PC-3 (cell line): ENCODE measurements at regions not wholly inside any gene's neighbourhood (a gene's known extent, or its start where the extent isn't known, plus 50 kb on each side); places are given as distances from the start of the nearest gene placed in this dataset.

ENCODE experiments used
- ATAC-seq: fragments of 200-7000 bp; cut with Tn5 transposase; 2 replicates; pipeline ENCODE4 v1.9.1; 2020; ENCODE audit warnings: mild to moderate bottlenecking, moderate library complexity
- BruUV-seq: library from RNA; stranded (reverse); fragments of 400-500 nt; replicated peaks from 2 replicates; lab custom pipeline; 2021; lab: Mats Ljungman, UMichigan
- CTCF ChIA-PET: fragments of 300-600 bp; sonication (Branson Sonifier 250); formaldehyde crosslinking; loops from one replicate; lab custom pipeline; 2022; ENCODE audit warnings: antibody characterized with exemption; lab: Charles Lee
- POLR2A ChIA-PET: fragments of 300-600 bp; sonication (Branson Sonifier 250); formaldehyde crosslinking; loops from one replicate; lab custom pipeline; 2022; ENCODE audit warnings: antibody characterized with exemption; ENCODE audit not compliant: unreplicated experiment; lab: Charles Lee
- DNase-seq: peaks from one replicate; pipeline ENCODE4 v3.0.0-alpha.2; 2015
- H2AFZ ChIP-seq: fragments of 300-600 bp; sonication (generic); 2 replicates; pipeline ENCODE4 v1.6.0; 2016; ENCODE audit warnings: antibody characterized with exemption, low read length
- H3F3A ChIP-seq: fragments of 300-600 bp; sonication (generic); one replicate; pipeline ENCODE4 v1.6.0; 2017; ENCODE audit warnings: antibody characterized with exemption, low read length, control low read depth, mild to moderate bottlenecking; ENCODE audit not compliant: unreplicated experiment
- H3K27ac ChIP-seq: fragments of 300-600 bp; sonication (generic); 2 replicates; pipeline ENCODE4 v1.5.1; 2016; ENCODE audit warnings: mild to moderate bottlenecking, low read length
- H3K27me3 ChIP-seq: fragments of 300-600 bp; sonication (generic); 2 replicates; pipeline ENCODE4 v1.6.1; 2016; ENCODE audit warnings: low read length, mixed read lengths
- H3K36me3 ChIP-seq: fragments of 300-600 bp; sonication (generic); 2 replicates; pipeline ENCODE4 v1.6.1; 2016; ENCODE audit warnings: low read depth, mixed run types, low read length, mixed read lengths
- H3K4me1 ChIP-seq: fragments of 300-600 bp; sonication (generic); 2 replicates; pipeline ENCODE4 v1.5.1; 2016; ENCODE audit warnings: low read length; ENCODE audit not compliant: insufficient read depth
- H3K4me2 ChIP-seq: fragments of 300-600 bp; sonication (generic); 2 replicates; pipeline ENCODE4 v1.6.0; 2016; ENCODE audit warnings: low read length
- H3K4me3 ChIP-seq: fragments of 300-600 bp; sonication (generic); 2 replicates; pipeline ENCODE4 v1.5.1; 2016; ENCODE audit warnings: mild to moderate bottlenecking, low read length, mixed read lengths
- H3K79me2 ChIP-seq: fragments of 300-600 bp; sonication (generic); 2 replicates; pipeline ENCODE4 v1.6.1; 2017; ENCODE audit warnings: low read length, mixed read lengths
- H3K9ac ChIP-seq: fragments of 300-600 bp; sonication (generic); 2 replicates; pipeline ENCODE4 v1.6.0; 2016; ENCODE audit warnings: mild to moderate bottlenecking, low read length
- H3K9me2 ChIP-seq: fragments of 300-600 bp; sonication (generic); replicated peaks from 2 replicates; pipeline ENCODE4 v1.6.1; 2016; ENCODE audit warnings: mixed run types, low read length, mixed read lengths
- H3K9me3 ChIP-seq: fragments of 300-600 bp; sonication (generic); 2 replicates; pipeline ENCODE4 v1.6.1; 2016; ENCODE audit warnings: low read length, mixed read lengths
- H4K20me1 ChIP-seq: fragments of 300-600 bp; sonication (generic); 2 replicates; pipeline ENCODE4 v1.6.1; 2016; ENCODE audit warnings: low read length, mixed read lengths
- EZH2 ChIP-seq: fragments of 300-600 bp; sonication (generic); IDR thresholded peaks from one replicate; pipeline ENCODE4 v1.6.1; 2017; ENCODE audit warnings: antibody characterized with exemption, mild to moderate bottlenecking, low read length; ENCODE audit not compliant: unreplicated experiment
- EZH2phosphoT487 ChIP-seq: fragments of 300-600 bp; sonication (generic); IDR thresholded peaks from 2 replicates; pipeline ENCODE4 v1.6.1; 2018; ENCODE audit warnings: mild to moderate bottlenecking, antibody characterized with exemption, low read length, borderline replicate concordance
- intact Hi-C: fragments of 100-400 bp; cut with micrococcal nuclease; formaldehyde crosslinking; loops from 2 replicates; pipeline ENCODE4 v1.9.0; 2023
- TF ChIP-seq, protein P1 (sequence below): fragments of 300-600 bp; sonication (generic); conservative IDR thresholded peaks from 2 replicates; pipeline ENCODE4 v1.5.1; 2017; ENCODE audit warnings: antibody characterized with exemption, low read depth, mild to moderate bottlenecking, low read length

DNA sequence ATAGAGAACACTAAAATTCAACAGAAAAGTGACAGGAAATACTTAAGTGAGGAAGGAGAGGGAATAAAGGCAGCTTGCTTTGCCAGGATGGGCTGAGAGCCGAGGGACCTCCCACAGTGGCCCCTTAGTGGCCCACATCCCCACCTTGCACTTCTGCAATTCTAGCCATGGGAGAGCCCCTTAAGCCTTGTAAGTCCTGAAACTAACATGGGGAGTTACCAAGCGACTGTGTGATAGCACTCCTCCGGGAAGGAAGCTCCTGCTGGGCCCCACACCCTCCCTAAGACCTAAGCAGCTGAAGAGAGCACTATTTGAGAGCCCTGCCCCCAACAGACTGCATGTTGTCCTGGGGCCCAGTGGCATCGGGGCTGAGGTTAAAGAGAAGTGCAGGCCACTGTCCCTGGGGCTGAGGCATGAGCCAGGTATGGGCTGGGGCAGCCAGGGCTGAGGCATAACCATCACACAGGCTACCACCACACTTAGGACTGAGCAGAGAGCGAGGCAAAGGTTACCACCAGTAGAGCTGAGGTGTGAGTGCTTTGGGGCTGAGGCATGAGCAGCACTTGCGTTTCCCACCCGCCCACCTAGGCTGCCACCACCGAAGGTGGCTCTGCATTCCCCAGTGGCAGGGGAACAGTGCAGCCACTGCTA lies 301.8 kb upstream of the TRPC7 start:
- Histone ChIP-seq H3K79me2 (no peaks in the 10 kb centered on the region), H3K27ac (no peak overlapping the region), H3K9me2 (no peaks in the 10 kb centered on the region), H3K4me2 (no peak overlapping the region), H3F3A (no peaks in the 10 kb centered on the region), H3K36me3 (no peaks in the 10 kb centered on the region), H3K9me3 (no peaks in the 10 kb centered on the region), H4K20me1 (no peaks in the 10 kb centered on the region), H3K27me3 (no peaks in the 10 kb centered on the region), H3K4me3 (no peak overlapping the region), H2AFZ (no peak overlapping the region), H3K9ac (no peak overlapping the region), H3K4me1 (no peaks in the 10 kb centered on the region)
- no peak for DNase-seq
- ChIA-PET POLR2A (no interaction called here), CTCF (no interaction called here)
- no peak for ATAC-seq
- TF ChIP-seq, protein P1, sequence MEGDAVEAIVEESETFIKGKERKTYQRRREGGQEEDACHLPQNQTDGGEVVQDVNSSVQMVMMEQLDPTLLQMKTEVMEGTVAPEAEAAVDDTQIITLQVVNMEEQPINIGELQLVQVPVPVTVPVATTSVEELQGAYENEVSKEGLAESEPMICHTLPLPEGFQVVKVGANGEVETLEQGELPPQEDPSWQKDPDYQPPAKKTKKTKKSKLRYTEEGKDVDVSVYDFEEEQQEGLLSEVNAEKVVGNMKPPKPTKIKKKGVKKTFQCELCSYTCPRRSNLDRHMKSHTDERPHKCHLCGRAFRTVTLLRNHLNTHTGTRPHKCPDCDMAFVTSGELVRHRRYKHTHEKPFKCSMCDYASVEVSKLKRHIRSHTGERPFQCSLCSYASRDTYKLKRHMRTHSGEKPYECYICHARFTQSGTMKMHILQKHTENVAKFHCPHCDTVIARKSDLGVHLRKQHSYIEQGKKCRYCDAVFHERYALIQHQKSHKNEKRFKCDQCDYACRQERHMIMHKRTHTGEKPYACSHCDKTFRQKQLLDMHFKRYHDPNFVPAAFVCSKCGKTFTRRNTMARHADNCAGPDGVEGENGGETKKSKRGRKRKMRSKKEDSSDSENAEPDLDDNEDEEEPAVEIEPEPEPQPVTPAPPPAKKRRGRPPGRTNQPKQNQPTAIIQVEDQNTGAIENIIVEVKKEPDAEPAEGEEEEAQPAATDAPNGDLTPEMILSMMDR = no peak
- no peak for TF ChIP-seq EZH2
- no peak for TF ChIP-seq EZH2phosphoT487
- no TSS peak for BruUV-seq
- intact Hi-C loops = no loop called here

DNA sequence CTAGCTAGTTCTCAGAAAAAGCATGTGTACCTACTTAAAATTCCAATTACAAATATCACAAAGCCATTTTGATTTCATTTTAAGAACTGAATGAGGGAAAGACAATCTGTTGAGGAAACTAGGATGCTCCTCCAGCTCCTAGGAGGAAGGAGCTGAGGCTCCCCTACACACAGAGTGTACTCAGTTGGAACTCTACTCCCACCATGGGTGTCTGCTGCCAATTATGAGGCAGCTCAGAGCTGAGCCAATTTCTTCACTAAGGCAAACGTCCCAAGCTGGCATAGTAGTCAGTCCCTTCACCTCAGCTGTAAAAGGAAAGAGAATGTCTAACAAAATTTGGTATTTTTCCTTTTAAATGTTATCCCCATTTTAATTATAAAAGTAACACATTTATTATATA lies 300.0 kb upstream of the TRPC7 start:
- DNase-seq (no peak), ATAC-seq (no peak)
- CTCF ChIA-PET = no interaction called here
- Histone ChIP-seq H3K9me2 (no peaks in the 10 kb centered on the region), H3K9me3 (no peaks in the 10 kb centered on the region), H3K36me3 (no peaks in the 10 kb centered on the region), H3K27ac (no peak overlapping the region), H3K79me2 (no peaks in the 10 kb centered on the region), H3K4me1 (no peaks in the 10 kb centered on the region), H3K27me3 (no peaks in the 10 kb centered on the region), H3F3A (no peaks in the 10 kb centered on the region), H4K20me1 (no peaks in the 10 kb centered on the region), H3K9ac (no peak overlapping the region), H2AFZ (no peak overlapping the region), H3K4me2 (no peak overlapping the region), H3K4me3 (no peak overlapping the region)
- no TSS peak for BruUV-seq
- intact Hi-C loops = no loop called here
- POLR2A ChIA-PET = no interaction called here
- TF ChIP-seq EZH2 (no peak), EZH2phosphoT487 (no peak)
- TF ChIP-seq, protein P1 = no peak

DNA sequence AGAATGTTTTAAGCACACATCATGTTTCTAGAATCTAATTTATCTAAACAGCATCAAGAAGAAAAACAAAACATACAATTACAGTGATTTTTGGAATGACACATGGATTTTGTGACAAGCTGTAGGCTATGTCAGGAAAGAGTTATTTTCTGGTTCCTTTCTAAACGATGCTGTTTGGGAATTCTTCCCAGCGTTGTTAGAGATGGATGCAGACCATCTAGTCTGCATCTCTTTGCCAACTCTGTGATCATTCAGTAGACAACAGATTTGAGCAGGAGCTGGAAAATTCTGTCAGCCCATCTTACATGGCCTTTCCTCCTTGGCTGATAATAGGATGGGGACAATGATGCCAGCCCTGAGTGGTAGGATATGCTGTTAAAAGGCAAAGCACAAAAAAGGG lies 295.7 kb upstream of the TRPC7 start:
- H4K20me1 ChIP-seq = no peaks in the 10 kb centered on the region
- H3F3A ChIP-seq = no peaks in the 10 kb centered on the region
- DNase-seq (no peak), ATAC-seq (no peak)
- no peaks in the 10 kb centered on the region for H3K36me3 ChIP-seq
- H3K79me2 ChIP-seq = no peaks in the 10 kb centered on the region
- BruUV-seq = no TSS peak
- H3K27ac ChIP-seq = no peak overlapping the region
- no peaks in the 10 kb centered on the region for H3K9me3 ChIP-seq
- H3K4me1 ChIP-seq = peaks cover 6% of the 10 kb centered on the region
- no peaks in the 10 kb centered on the region for H3K9me2 ChIP-seq
- H2AFZ ChIP-seq = no peak overlapping the region
- intact Hi-C loops = no loop called here
- H3K9ac ChIP-seq = no peak overlapping the region
- CTCF ChIA-PET = no interaction called here
- no peak overlapping the region for H3K4me3 ChIP-seq
- TF ChIP-seq EZH2 (no peak), EZH2phosphoT487 (no peak)
- TF ChIP-seq, protein P1 = no peak
- POLR2A ChIA-PET = no interaction called here
- no peak overlapping the region for H3K4me2 ChIP-seq
- no peaks in the 10 kb centered on the region for H3K27me3 ChIP-seq
